Activated T-cell treated with anti-CD3 and anti-CD28 coated beads, Interleukin-2, amount 50 U/mL, for 24 hours (primary cell): ENCODE measurements at regions not wholly inside any gene's neighbourhood (a gene's known extent, or its start where the extent isn't known, plus 50 kb on each side); places are given as distances from the start of the nearest gene placed in this dataset.
"Not testable (repeated sequence)": the region's sequence is repeated elsewhere in the genome, so short reads cannot be mapped to it uniquely, and the experiment has no call there.

Source experiments
- DNase-seq: peaks from one replicate; pipeline ENCODE4 v3.0.0-alpha.2; 2020
- H3K27ac Mint-ChIP-seq: 2 replicates; pipeline ENCODE4 v1.8.0; 2020; ENCODE audit warnings: mild to moderate bottlenecking, mixed read lengths
- H3K27me3 Mint-ChIP-seq: 2 replicates; pipeline ENCODE4 v1.8.0; 2020; ENCODE audit warnings: mixed read lengths
- H3K36me3 Mint-ChIP-seq: 2 replicates; pipeline ENCODE4 v1.8.0; 2020; ENCODE audit warnings: low read depth, mixed read lengths
- H3K4me1 Mint-ChIP-seq: 2 replicates; pipeline ENCODE4 v1.8.0; 2020; ENCODE audit warnings: low read depth, mixed read lengths
- H3K4me3 Mint-ChIP-seq: 2 replicates; pipeline ENCODE4 v1.8.0; 2020; ENCODE audit warnings: mild to moderate bottlenecking, moderate library complexity, mixed read lengths
- H3K9me3 Mint-ChIP-seq: 2 replicates; pipeline ENCODE4 v1.8.0; 2020; ENCODE audit warnings: mixed read lengths

- Mint-ChIP-seq H3K4me3 (no peak overlapping the region), H3K4me1 (no peaks in the 10 kb centered on the region)
Measured at GRCh38 chr18:71045331-71046065, 756.7 kb downstream of the SOCS6 start.

GRCh38 chr18:71040161-71040560 lies 751.3 kb downstream of the SOCS6 start:
- no peaks in the 10 kb centered on the region for H3K27me3 Mint-ChIP-seq
- DNase-seq, result no peak
- H3K36me3 Mint-ChIP-seq, result no peaks in the 10 kb centered on the region
- H3K9me3 Mint-ChIP-seq, result no peaks in the 10 kb centered on the region
- no peak overlapping the region for H3K4me3 Mint-ChIP-seq
- H3K27ac Mint-ChIP-seq, result no peak overlapping the region
- H3K4me1 Mint-ChIP-seq, result no peaks in the 10 kb centered on the region

More at GRCh38 chr18:71045331-71046065, 756.7 kb downstream of the SOCS6 start:
- DNase-seq, result no peak
- no peaks in the 10 kb centered on the region for H3K36me3 Mint-ChIP-seq
- no peak overlapping the region for H3K27ac Mint-ChIP-seq
- no peaks in the 10 kb centered on the region for H3K27me3 Mint-ChIP-seq
- no peaks in the 10 kb centered on the region for H3K9me3 Mint-ChIP-seq

- DNase-seq, result no peak
- no peaks in the 10 kb centered on the region for H3K27me3 Mint-ChIP-seq
- no peak overlapping the region for H3K4me3 Mint-ChIP-seq
- no peaks in the 10 kb centered on the region for H3K4me1 Mint-ChIP-seq
- no peaks in the 10 kb centered on the region for H3K36me3 Mint-ChIP-seq
- H3K9me3 Mint-ChIP-seq, result no peaks in the 10 kb centered on the region
- no peak overlapping the region for H3K27ac Mint-ChIP-seq
Measured at GRCh38 chr18:71038196-71038595, 749.4 kb downstream of the SOCS6 start.

GRCh38 chr18:71036783-71037182 lies 747.9 kb downstream of the SOCS6 start:
- DNase-seq, result no peak

GRCh38 chr18:71031296-71032191 lies 742.7 kb downstream of the SOCS6 start:
- H3K4me1 Mint-ChIP-seq, H3K36me3 Mint-ChIP-seq, H3K4me3 Mint-ChIP-seq, H3K9me3 Mint-ChIP-seq, DNase-seq, H3K27ac Mint-ChIP-seq, H3K27me3 Mint-ChIP-seq: not testable (repeated sequence)

More at GRCh38 chr18:71036783-71037182, 747.9 kb downstream of the SOCS6 start:
- Mint-ChIP-seq H3K4me3 (no peak overlapping the region), H3K27me3 (no peaks in the 10 kb centered on the region), H3K9me3 (no peaks in the 10 kb centered on the region), H3K36me3 (no peaks in the 10 kb centered on the region), H3K27ac (no peak overlapping the region), H3K4me1 (no peaks in the 10 kb centered on the region)

GRCh38 chr18:71030085-71030484 lies 741.2 kb downstream of the SOCS6 start:
- not testable (repeated sequence) for H3K27me3 Mint-ChIP-seq, H3K4me3 Mint-ChIP-seq, DNase-seq, H3K27ac Mint-ChIP-seq, H3K4me1 Mint-ChIP-seq, H3K9me3 Mint-ChIP-seq, H3K36me3 Mint-ChIP-seq

- DNase-seq, result no peak
- Mint-ChIP-seq H3K9me3 (no peaks in the 10 kb centered on the region), H3K27ac (no peak overlapping the region), H3K4me3 (no peak overlapping the region), H3K27me3 (no peaks in the 10 kb centered on the region), H3K36me3 (no peaks in the 10 kb centered on the region), H3K4me1 (no peaks in the 10 kb centered on the region)
Measured at GRCh38 chr18:71028285-71028762, 739.5 kb downstream of the SOCS6 start.

- DNase-seq, result no peak
- Mint-ChIP-seq H3K36me3 (no peaks in the 10 kb centered on the region), H3K27me3 (no peaks in the 10 kb centered on the region), H3K27ac (no peak overlapping the region), H3K4me1 (no peaks in the 10 kb centered on the region), H3K4me3 (no peak overlapping the region), H3K9me3 (no peaks in the 10 kb centered on the region)
Measured at GRCh38 chr18:71027531-71027930, 738.7 kb downstream of the SOCS6 start.

GRCh38 chr18:71025505-71026225 lies 736.8 kb downstream of the SOCS6 start:
- no peaks in the 10 kb centered on the region for H3K4me1 Mint-ChIP-seq
- no peak overlapping the region for H3K4me3 Mint-ChIP-seq
- H3K27me3 Mint-ChIP-seq, result no peaks in the 10 kb centered on the region
- H3K36me3 Mint-ChIP-seq, result no peaks in the 10 kb centered on the region
- no peaks in the 10 kb centered on the region for H3K9me3 Mint-ChIP-seq
- H3K27ac Mint-ChIP-seq, result no peak overlapping the region
- no peak for DNase-seq

- Mint-ChIP-seq H3K27me3 (no peaks in the 10 kb centered on the region), H3K4me1 (no peaks in the 10 kb centered on the region), H3K9me3 (peaks cover 5% of the 10 kb centered on the region), H3K27ac (no peak overlapping the region), H3K4me3 (no peak overlapping the region), H3K36me3 (no peaks in the 10 kb centered on the region)
- no peak for DNase-seq
Measured at GRCh38 chr18:71022389-71022788, 733.5 kb downstream of the SOCS6 start.

GRCh38 chr18:71021030-71021362 lies 732.2 kb downstream of the SOCS6 start:
- Mint-ChIP-seq H3K27ac (no peak overlapping the region), H3K27me3 (no peaks in the 10 kb centered on the region), H3K9me3 (peaks cover 5% of the 10 kb centered on the region), H3K36me3 (no peaks in the 10 kb centered on the region), H3K4me3 (no peak overlapping the region), H3K4me1 (no peaks in the 10 kb centered on the region)
- no peak for DNase-seq

GRCh38 chr18:71020342-71021029 lies 731.6 kb downstream of the SOCS6 start:
- no peak for DNase-seq
- H3K9me3 Mint-ChIP-seq, result peaks cover 5% of the 10 kb centered on the region
- H3K36me3 Mint-ChIP-seq, result no peaks in the 10 kb centered on the region
- no peaks in the 10 kb centered on the region for H3K4me1 Mint-ChIP-seq
- H3K27ac Mint-ChIP-seq, result no peak overlapping the region
- H3K4me3 Mint-ChIP-seq, result no peak overlapping the region
- no peaks in the 10 kb centered on the region for H3K27me3 Mint-ChIP-seq

- H3K9me3 Mint-ChIP-seq, result peaks cover 5% of the 10 kb centered on the region
- H3K27me3 Mint-ChIP-seq, result no peaks in the 10 kb centered on the region
- no peaks in the 10 kb centered on the region for H3K36me3 Mint-ChIP-seq
- no peaks in the 10 kb centered on the region for H3K4me1 Mint-ChIP-seq
- no peak overlapping the region for H3K4me3 Mint-ChIP-seq
- no peak for DNase-seq
- no peak overlapping the region for H3K27ac Mint-ChIP-seq
Measured at GRCh38 chr18:71018816-71019215, 730.0 kb downstream of the SOCS6 start.

GRCh38 chr18:71012789-71013188 lies 723.9 kb downstream of the SOCS6 start:
- no peaks in the 10 kb centered on the region for H3K27me3 Mint-ChIP-seq
- no peaks in the 10 kb centered on the region for H3K4me1 Mint-ChIP-seq
- no peak for DNase-seq
- no peak overlapping the region for H3K27ac Mint-ChIP-seq
- no peaks in the 10 kb centered on the region for H3K9me3 Mint-ChIP-seq
- no peak overlapping the region for H3K4me3 Mint-ChIP-seq
- H3K36me3 Mint-ChIP-seq, result no peaks in the 10 kb centered on the region
